Small intestine (tissue), 7 donors: ENCODE measurements at regions not wholly inside any gene's neighbourhood (a gene's known extent, or its start where the extent isn't known, plus 50 kb on each side); places are given as distances from the start of the nearest gene placed in this dataset.

Experiments
- DNase-seq, 2 donors: peaks; one replicate each; pipeline versions ENCODE4 v3.0.0 to v3.0.0-alpha.2; 2013
- FAIRE-seq: peaks from 2 replicates; lab custom pipeline; 2012; peaks lifted over from hg19 to GRCh38; lab: Jason Lieb, UNC
- H3K27ac ChIP-seq, 3 donors: one replicate each; pipeline ENCODE4 v1.5.1; 2013; ENCODE audit warnings: low read length in 2 of 3, mild to moderate bottlenecking in 2 of 3, control low read depth in 1 of 3, inconsistent platforms in 1 of 3, low read depth in 1 of 3, moderate library complexity in 1 of 3
- H3K27me3 ChIP-seq, 3 donors: one replicate each; pipeline ENCODE4 v1.6.1; 2013; ENCODE audit warnings: low read length in 3 of 3, inconsistent platforms in 1 of 3; ENCODE audit not compliant: control insufficient read depth in 3 of 3, insufficient read depth in 3 of 3
- H3K36me3 ChIP-seq, 3 donors: one replicate each; pipeline ENCODE4 v1.6.1; 2013; ENCODE audit warnings: low read length in 3 of 3, inconsistent platforms in 1 of 3, low read depth in 1 of 3, mild to moderate bottlenecking in 1 of 3, moderate library complexity in 1 of 3; ENCODE audit not compliant: control insufficient read depth in 3 of 3, insufficient read depth in 2 of 3
- H3K4me1 ChIP-seq, 3 donors: one replicate each; pipeline ENCODE4 v1.6.1; 2013; ENCODE audit warnings: low read length in 2 of 3, inconsistent platforms in 1 of 3, low read depth in 1 of 3, mild to moderate bottlenecking in 1 of 3, moderate library complexity in 1 of 3; ENCODE audit not compliant: control insufficient read depth in 3 of 3, insufficient read depth in 2 of 3
- H3K4me3 ChIP-seq, 3 donors: one replicate each; pipeline ENCODE4 v1.5.1; 2013; ENCODE audit warnings: low read length in 3 of 3, control low read depth in 1 of 3, inconsistent platforms in 1 of 3, low read depth in 1 of 3, mild to moderate bottlenecking in 1 of 3, moderate library complexity in 1 of 3
- H3K9me3 ChIP-seq, 2 donors: one replicate each; pipeline ENCODE4 v1.6.1; 2013; ENCODE audit warnings: low read depth in 1 of 2, low read length in 1 of 2; ENCODE audit not compliant: control insufficient read depth in 2 of 2, insufficient read depth in 1 of 2
- whole genome bisulfite sequencing, 3 donors: extraction: QIAGEN DNeasy Blood & Tissue Kit; methylation state at CpG; one replicate each; pipeline ENCODE4 v1.1.7; 2013; 5-methylcytosine and 5-hydroxymethylcytosine counted together
- donor health status: healthy with polysubstance abuse.
- donor health status: control.
- donor health status: control.
- donor health status: Bipolar disorder and iron deficiency.
- donor health status: healthy.

- no peak overlapping the region for H3K27ac ChIP-seq
- no peak overlapping the region for H3K4me3 ChIP-seq
- peaks cover 0 to 5% of the 10 kb centered on the region in 2 donors for H3K9me3 ChIP-seq
- no peaks in the 10 kb centered on the region for H3K36me3 ChIP-seq
- no peaks in the 10 kb centered on the region for H3K27me3 ChIP-seq
- DNase-seq, result no peak
- WGBS, 3 donors, result 72 to 84% (median 76%) methylated on average over 1 of the region's 1 CpG
- no peak for FAIRE-seq
- no peaks in the 10 kb centered on the region for H3K4me1 ChIP-seq
Measured at GRCh38 chr4:141962486-141962885, 326.1 kb downstream of the IL15 start.

DNA sequence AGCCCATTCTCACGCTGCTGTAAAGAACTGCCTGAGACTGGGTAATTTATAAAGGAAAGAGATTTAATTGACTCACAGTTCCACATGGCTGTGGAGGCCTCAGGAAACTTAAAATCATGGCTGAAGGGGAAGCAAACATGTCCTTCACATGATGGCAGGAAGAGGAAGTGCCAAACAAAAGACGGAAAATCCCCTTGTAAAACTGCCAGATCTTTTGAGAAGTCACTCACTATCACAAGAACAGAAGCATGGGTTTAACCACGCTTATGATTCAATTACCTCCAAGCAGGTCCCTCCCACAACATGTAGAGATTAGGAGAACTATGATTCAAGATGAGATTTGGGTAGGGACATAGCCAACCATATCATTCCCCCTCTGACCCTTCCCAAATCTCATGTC lies 335.5 kb downstream of the IL15 start:
- H3K4me3 ChIP-seq, result no peak overlapping the region
- no peaks in the 10 kb centered on the region for H3K4me1 ChIP-seq
- H3K36me3 ChIP-seq, result no peaks in the 10 kb centered on the region
- 66 to 81% (median 73%) methylated on average over 3 of the region's 3 CpGs for WGBS, 3 donors
- H3K27ac ChIP-seq, result no peak overlapping the region
- H3K27me3 ChIP-seq, result no peaks in the 10 kb centered on the region
- DNase-seq (no peak), FAIRE-seq (no peak)
- H3K9me3 ChIP-seq, result peaks cover 1 to 7% of the 10 kb centered on the region in 2 donors

DNA sequence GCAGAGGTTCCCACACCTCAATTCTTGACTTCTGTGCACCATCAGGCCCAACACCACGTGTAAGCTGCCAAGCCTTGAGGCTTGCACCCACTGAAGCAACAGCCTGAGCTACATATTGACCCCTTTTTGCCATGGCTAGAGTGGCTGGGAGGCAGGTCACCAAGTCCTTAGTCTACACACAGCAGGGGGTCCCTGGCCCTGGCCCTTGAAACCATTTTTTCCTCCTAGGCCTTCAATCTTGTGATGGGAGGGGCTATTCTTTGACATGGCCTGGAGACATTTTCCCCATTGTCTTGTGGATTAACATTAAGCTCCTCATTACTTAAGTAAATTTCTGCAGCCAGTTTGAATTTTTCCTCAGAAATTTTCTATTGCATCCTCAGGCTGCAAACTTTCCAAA lies 336.6 kb downstream of the IL15 start:
- no peaks in the 10 kb centered on the region for H3K36me3 ChIP-seq
- no peak overlapping the region for H3K4me3 ChIP-seq
- FAIRE-seq (no peak), DNase-seq (no peak)
- H3K9me3 ChIP-seq, result peaks cover 1 to 7% of the 10 kb centered on the region in 2 donors
- no peaks in the 10 kb centered on the region for H3K4me1 ChIP-seq
- no peak overlapping the region for H3K27ac ChIP-seq
- no peaks in the 10 kb centered on the region for H3K27me3 ChIP-seq
- 11 to 53% (median 26%) methylated on average over 1 of the region's 1 CpG for whole genome bisulfite sequencing, 3 donors
